ENCODE measurements at regions not wholly inside any gene's neighbourhood (a gene's known extent, or its start where the extent isn't known, plus 50 kb on each side); places are given as distances from the start of the nearest gene placed in this dataset.

DNA sequence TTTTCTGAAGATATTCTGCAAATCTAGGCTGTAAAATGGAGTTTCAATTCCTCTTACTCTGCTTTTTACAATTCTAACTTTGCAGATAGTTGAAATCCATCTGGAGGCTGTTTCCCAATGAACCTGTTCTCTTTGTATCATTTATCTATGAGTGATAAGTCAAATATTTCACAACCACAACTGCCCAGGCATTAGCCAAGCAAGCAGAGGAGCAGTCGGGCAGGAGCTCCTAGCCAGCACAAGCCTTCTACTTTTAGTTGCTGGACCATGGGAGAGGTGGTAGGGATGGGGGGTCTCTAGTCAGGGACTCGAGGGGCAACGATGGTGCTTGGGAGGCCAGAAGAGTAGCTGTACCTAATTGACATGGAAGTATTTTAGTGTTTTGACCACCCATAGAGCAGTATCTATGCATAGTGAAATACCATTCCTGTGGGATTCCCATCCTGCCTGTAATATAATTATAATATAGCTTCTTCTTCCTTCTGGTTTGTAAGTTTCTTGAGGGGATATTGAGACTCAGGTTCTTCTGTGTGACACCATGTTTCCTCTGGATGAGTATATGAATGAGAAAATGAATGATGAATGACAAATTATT, 353.5 kb upstream of the IL12A start:
- Mint-ChIP-seq H3K4me3 (no peak overlapping the region), H3K4me1 (ENCODE audit: unreplicated experiment) (peaks cover 12% of the 10 kb centered on the region)

GRCh38 chr3:159637883-159638542, 350.6 kb upstream of the IL12A start:
- H3K36me3 Mint-ChIP-seq, result no peaks in the 10 kb centered on the region
- TF ChIP-seq CTCF (conservative IDR thresholded peaks at IDR 0.05), result no peak
- peaks cover 8% of the 10 kb centered on the region for H3K27me3 Mint-ChIP-seq
- H3K9me3 Mint-ChIP-seq, result no peaks in the 10 kb centered on the region
- peaks cover 12% of the 10 kb centered on the region for H3K4me1 Mint-ChIP-seq (ENCODE audit: unreplicated experiment)
- no peak for DNase-seq (ENCODE audit: extremely low spot score, unreplicated experiment)
- no peak overlapping the region for H3K27ac Mint-ChIP-seq
- H3K4me3 Mint-ChIP-seq, result no peak overlapping the region

More for the DNA sequence above, 353.5 kb upstream of the IL12A start:
- H3K27ac Mint-ChIP-seq, result no peak overlapping the region
- H3K27me3 Mint-ChIP-seq, result peaks cover 4% of the 10 kb centered on the region
- no peak for TF ChIP-seq CTCF (conservative IDR thresholded peaks at IDR 0.05)
- no peaks in the 10 kb centered on the region for H3K9me3 Mint-ChIP-seq
- no peaks in the 10 kb centered on the region for H3K36me3 Mint-ChIP-seq
- DNase-seq (ENCODE audit: extremely low spot score, unreplicated experiment), result no peak

DNA sequence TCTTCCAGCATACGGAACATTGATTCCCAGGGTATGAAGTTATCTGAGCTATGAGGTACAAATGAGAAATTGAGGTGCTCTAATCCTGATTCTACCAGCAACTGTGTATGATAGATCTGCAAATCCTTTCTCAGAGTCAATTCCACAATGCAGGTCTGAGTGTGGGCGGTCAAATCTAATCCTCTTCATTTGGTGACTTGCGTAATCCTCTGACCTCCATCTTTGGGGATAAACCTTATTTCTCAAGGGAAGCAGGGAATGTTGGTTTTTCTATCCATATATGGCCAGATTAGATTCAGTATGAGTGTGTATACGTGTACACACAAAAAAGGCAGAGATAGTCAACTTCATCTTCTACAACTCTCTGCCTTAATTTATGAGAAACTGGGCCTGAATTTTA, 348.4 kb upstream of the IL12A start:
- no peaks in the 10 kb centered on the region for H3K36me3 Mint-ChIP-seq
- TF ChIP-seq CTCF (conservative IDR thresholded peaks at IDR 0.05), result no peak
- H3K4me3 Mint-ChIP-seq, result no peak overlapping the region
- no peaks in the 10 kb centered on the region for H3K4me1 Mint-ChIP-seq (ENCODE audit: unreplicated experiment)
- no peak for DNase-seq (ENCODE audit: extremely low spot score, unreplicated experiment)
- H3K9me3 Mint-ChIP-seq, result no peaks in the 10 kb centered on the region
- peaks cover 11% of the 10 kb centered on the region for H3K27me3 Mint-ChIP-seq
- H3K27ac Mint-ChIP-seq, result no peak overlapping the region

- Mint-ChIP-seq H3K36me3 (no peaks in the 10 kb centered on the region), H3K4me1 (ENCODE audit: unreplicated experiment) (no peaks in the 10 kb centered on the region), H3K9me3 (no peaks in the 10 kb centered on the region), H3K27ac (no peak overlapping the region), H3K27me3 (peaks cover 18% of the 10 kb centered on the region), H3K4me3 (no peak overlapping the region)
- TF ChIP-seq CTCF (conservative IDR thresholded peaks at IDR 0.05), result no peak
- no peak for DNase-seq (ENCODE audit: extremely low spot score, unreplicated experiment)
These were observed 345.2 kb upstream of the IL12A start for GRCh38 chr3:159643406-159643805.

DNA sequence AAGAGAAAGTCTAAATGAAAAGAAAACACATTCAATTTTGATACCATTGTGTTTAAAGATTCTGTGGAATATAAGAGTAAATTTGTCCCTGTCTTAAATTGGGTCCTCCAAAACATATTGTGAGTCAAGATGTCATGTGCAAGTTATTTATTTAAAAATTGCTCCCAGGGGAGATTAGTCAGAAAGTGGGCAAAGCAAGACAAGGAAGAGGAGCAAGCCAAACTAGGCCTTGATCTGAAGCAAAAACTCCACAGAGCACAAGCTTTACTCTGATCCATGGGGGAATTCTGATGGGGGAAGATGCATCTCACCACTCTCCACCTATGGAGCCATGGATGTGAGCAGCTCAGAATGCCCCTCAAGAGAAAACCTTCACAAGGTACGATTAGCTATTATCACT, 342.8 kb upstream of the IL12A start:
- no peak for TF ChIP-seq CTCF (conservative IDR thresholded peaks at IDR 0.05)
- Mint-ChIP-seq H3K36me3 (no peaks in the 10 kb centered on the region), H3K4me3 (no peak overlapping the region), H3K9me3 (no peaks in the 10 kb centered on the region), H3K4me1 (ENCODE audit: unreplicated experiment) (no peaks in the 10 kb centered on the region), H3K27me3 (peaks cover 18% of the 10 kb centered on the region), H3K27ac (no peak overlapping the region)
- DNase-seq (ENCODE audit: extremely low spot score, unreplicated experiment), result no peak
